ENCODE measurements at regions not wholly inside any gene's neighbourhood (a gene's known extent, or its start where the extent isn't known, plus 50 kb on each side); places are given as distances from the start of the nearest gene placed in this dataset.
"Not testable (repeated sequence)": the region's sequence is repeated elsewhere in the genome, so short reads cannot be mapped to it uniquely, and the experiment has no call there.

DNA sequence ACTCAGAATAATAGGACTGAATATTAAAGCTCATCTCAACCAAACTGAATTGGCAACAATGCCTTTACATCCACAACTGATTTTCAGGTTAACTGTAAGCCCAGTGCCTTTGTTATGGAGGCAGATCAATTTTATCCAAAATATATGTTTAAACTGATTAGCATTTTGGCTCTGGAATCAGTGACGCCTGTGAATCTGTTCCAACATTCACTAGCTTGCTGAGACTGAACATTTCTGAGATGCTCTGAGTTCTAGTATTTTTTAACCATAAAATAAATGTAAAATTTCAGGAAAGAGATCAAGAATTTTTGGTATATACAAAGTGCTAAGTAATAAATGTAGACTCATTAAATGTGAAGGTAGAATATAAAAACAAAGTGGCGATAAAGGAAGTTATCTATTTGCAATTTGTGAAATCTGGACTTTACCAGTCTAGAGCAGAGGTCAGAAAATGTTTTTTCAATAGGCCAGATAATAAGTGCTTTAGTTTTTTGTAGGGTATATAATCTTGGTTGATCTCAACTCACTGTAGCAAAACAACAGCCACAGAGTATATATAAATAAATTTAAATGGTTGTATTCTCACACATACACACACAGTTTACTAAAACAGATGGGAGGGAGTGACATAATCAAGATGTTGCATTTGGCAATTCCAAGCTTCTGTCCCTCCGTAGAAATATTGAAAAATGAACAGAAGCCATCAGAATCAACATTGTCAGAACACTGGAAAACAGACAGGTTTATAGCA lies 560.3 kb downstream of the ZWINT start:
- no peak for DNase-seq (ENCODE audit: extremely low read depth, low read depth)
- TF ChIP-seq, protein P1, sequence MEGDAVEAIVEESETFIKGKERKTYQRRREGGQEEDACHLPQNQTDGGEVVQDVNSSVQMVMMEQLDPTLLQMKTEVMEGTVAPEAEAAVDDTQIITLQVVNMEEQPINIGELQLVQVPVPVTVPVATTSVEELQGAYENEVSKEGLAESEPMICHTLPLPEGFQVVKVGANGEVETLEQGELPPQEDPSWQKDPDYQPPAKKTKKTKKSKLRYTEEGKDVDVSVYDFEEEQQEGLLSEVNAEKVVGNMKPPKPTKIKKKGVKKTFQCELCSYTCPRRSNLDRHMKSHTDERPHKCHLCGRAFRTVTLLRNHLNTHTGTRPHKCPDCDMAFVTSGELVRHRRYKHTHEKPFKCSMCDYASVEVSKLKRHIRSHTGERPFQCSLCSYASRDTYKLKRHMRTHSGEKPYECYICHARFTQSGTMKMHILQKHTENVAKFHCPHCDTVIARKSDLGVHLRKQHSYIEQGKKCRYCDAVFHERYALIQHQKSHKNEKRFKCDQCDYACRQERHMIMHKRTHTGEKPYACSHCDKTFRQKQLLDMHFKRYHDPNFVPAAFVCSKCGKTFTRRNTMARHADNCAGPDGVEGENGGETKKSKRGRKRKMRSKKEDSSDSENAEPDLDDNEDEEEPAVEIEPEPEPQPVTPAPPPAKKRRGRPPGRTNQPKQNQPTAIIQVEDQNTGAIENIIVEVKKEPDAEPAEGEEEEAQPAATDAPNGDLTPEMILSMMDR (IDR thresholded peaks at IDR 0.05; ENCODE audit: low read depth, low read length, missing control alignments), result no peak
- H3K4me3 ChIP-seq (replicated peaks; ENCODE audit: low read depth, low read length), result no peak overlapping the region

DNA sequence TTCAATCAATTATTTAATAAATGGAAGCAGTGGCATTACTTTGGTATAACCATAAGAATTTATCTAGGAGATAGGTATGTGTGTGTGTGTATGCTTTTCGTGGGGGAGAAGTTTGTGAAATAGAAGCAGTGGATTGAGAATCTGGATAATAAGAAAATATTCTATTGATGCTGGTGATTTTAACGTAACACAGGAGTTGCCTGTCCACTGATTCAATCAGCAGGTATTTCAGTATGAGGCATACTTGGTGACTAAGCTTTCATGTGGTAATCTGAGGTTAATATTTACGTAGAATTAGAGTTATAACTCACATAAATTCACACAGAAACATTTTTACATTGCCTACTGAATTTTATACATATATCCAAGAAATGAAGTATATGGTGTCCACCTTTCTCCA lies 568.0 kb downstream of the ZWINT start:
- TF ChIP-seq, protein P1 (IDR thresholded peaks at IDR 0.05; ENCODE audit: low read depth, low read length, missing control alignments), result no peak
- H3K4me3 ChIP-seq (replicated peaks; ENCODE audit: low read depth, low read length), result no peak overlapping the region
- DNase-seq (ENCODE audit: extremely low read depth, low read depth), result no peak

DNA sequence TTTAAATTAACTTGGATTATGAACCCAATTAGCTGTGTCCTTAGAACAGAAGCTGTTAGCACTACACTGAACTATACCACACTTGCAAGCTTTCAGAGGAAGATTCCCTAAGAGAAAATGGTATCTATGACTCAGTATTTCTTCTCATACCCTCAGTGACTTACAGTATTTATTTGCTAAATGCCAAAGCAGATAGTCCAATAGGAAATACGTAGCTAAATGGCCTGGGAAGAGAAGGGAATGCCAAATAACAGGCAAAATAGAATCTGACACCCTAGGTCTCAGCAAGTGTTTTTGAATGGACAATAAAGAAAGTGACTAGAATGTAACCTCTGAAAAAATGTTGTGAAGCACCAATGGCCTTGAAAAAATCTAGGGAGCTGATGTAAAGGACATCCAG lies 570.8 kb downstream of the ZWINT start:
- not testable (repeated sequence) for DNase-seq (ENCODE audit: extremely low read depth, low read depth)

DNA sequence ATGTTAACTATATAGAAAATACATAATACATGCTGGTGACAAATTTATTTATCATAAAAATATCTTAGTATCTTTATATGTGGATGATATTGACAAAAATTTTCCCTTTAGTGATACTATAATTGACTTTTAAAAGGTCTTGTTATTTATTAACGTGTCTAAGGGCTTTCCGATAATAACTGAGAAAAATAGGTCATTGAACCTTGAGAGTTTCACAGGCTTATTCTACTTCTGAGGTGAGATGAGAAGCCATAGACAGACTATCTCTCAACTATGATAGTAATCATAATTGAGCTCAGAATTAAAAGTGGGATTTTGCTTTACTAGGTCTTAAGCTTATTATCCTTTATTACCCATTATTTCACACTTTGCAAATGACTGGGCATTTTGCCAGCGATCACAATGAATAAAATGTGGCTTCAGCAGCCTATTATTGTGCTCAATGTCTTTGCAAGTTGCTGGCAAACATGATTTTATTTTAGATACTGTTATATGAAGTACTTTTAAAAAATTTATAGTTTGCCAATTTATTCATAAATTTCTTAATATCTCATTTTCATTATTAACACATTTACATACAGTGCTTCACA lies 574.5 kb downstream of the ZWINT start:
- DNase-seq (ENCODE audit: extremely low read depth, low read depth), result no peak
- H3K4me3 ChIP-seq (replicated peaks; ENCODE audit: low read depth, low read length), result no peak overlapping the region
- TF ChIP-seq, protein P1 (IDR thresholded peaks at IDR 0.05; ENCODE audit: low read depth, low read length, missing control alignments), result no peak

More for the DNA sequence above, 570.8 kb downstream of the ZWINT start:
- not testable (repeated sequence) for H3K4me3 ChIP-seq (replicated peaks; ENCODE audit: low read depth, low read length)

DNA sequence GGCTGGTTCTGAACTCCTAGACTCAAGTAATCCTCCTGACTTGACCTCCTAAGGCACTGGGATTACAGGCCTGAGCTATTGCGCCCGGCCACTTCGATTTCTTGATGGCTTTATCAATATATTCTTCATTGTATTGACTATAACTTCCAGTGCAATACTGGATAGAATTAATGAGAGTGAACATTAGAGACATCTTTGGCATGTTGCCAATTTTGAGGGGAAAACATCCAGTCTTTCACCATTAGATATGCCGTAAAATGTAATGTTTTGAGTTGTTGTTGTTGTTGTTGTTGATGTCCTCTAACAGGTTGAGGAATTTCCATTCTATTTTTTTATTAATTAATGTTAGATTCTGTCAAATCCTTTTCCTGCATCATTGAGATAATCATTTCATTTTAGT lies 578.9 kb downstream of the ZWINT start:
- no peak overlapping the region for H3K4me3 ChIP-seq (replicated peaks; ENCODE audit: low read depth, low read length)

DNA sequence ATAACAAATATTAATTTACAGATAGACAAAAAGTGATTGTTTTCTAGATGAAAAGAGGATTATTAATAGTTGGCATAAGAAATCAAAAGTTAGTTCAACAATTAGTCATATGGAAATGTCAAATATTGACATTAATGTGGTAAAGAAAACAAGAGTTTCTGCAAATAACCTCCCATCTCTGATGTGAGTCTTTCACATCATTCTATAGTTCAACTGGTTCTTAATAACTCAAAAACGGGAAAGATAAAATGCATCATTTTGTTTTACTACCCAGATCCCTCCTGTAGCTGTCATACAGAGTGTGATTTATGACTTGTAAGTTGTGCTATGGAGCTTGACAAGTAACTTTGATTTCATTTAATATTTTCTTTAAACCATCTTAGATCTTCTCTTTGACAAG lies 594.8 kb downstream of the ZWINT start:
- no peak for DNase-seq (ENCODE audit: extremely low read depth, low read depth)
- H3K4me3 ChIP-seq (replicated peaks; ENCODE audit: low read depth, low read length), result no peak overlapping the region
- TF ChIP-seq, protein P1 (IDR thresholded peaks at IDR 0.05; ENCODE audit: low read depth, low read length, missing control alignments), result no peak

More for the DNA sequence above, 578.9 kb downstream of the ZWINT start:
- DNase-seq (ENCODE audit: extremely low read depth, low read depth), result no peak
- TF ChIP-seq, protein P1 (IDR thresholded peaks at IDR 0.05; ENCODE audit: low read depth, low read length, missing control alignments), result no peak

DNA sequence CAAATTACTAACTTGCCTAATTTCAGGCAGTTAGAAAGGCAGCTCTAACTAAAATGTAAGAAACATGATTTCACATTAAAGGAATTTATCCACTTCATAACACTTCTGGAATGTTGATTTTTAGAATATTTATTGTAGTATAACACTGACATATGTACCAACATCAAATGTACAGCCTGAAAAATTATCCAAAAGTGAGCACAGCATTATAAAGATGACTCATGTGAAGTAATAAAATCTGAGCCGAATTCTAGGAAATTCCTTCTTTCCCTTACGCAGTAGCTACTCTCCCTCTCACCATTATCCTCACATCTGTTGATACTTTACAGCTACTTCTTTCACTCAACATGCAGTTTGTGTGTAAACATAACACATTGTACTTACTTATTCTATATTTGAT lies 610.6 kb downstream of the ZWINT start:
- no peak overlapping the region for H3K4me3 ChIP-seq (replicated peaks; ENCODE audit: low read depth, low read length)
- TF ChIP-seq, protein P1 (IDR thresholded peaks at IDR 0.05; ENCODE audit: low read depth, low read length, missing control alignments), result no peak
- no peak for DNase-seq (ENCODE audit: extremely low read depth, low read depth)

Measured in HFF-Myc (cell line).